Stimulated activated CD4-positive, alpha-beta T cell treated with anti-CD3 and anti-CD28 coated beads, Interleukin-2, amount 100 ng/mL, for 4 hours (primary cell): ENCODE measurements at regions not wholly inside any gene's neighbourhood (a gene's known extent, or its start where the extent isn't known, plus 50 kb on each side); places are given as distances from the start of the nearest gene placed in this dataset.
"Not testable (repeated sequence)": the region's sequence is repeated elsewhere in the genome, so short reads cannot be mapped to it uniquely, and the experiment has no call there.

Source experiments
- DNase-seq: peaks from one replicate; pipeline ENCODE4 v3.0.0-alpha.2; 2020; ENCODE audit warnings: low read depth

DNA sequence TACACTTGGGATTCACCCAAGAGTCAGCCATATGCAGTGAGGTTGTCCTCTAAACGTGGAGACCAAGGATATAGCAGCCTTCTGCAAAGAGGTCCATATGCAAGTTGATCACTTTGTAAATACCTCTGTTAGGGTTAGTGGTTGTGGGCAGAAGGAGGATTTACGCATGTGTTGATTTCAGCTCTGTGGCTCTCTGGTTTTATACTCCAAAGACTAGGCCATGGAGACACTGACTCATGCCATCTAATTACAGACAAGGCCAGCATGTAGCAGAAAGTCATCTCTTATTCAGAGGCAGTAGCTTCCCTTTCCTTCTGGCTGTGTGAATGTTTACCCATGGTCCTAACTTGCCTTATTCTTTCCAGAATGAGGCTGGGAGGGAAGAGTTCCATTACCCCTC, 140.9 kb upstream of the GOLGA6L4 start:
- not testable (repeated sequence) for DNase-seq

DNA sequence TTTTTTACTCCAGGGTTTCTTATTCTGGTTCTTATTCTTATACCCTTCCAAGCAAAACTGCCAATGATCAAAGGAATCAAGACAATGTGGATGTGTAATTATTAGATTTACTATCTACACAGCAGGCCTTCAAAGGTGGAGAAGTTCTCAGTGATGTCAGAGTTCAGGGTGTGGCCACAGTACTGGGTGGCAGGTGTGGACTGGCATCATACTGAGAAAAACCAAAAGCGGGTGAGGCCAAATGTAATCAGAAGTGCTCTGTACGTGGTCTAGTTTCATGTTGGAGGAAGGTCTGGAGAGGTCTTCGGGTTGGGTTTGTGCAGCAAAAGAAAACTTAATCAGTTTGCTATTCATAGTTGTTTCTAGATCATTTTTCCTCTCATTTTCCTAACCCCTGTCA, 138.5 kb upstream of the GOLGA6L4 start:
- DNase-seq: not testable (repeated sequence)

DNA sequence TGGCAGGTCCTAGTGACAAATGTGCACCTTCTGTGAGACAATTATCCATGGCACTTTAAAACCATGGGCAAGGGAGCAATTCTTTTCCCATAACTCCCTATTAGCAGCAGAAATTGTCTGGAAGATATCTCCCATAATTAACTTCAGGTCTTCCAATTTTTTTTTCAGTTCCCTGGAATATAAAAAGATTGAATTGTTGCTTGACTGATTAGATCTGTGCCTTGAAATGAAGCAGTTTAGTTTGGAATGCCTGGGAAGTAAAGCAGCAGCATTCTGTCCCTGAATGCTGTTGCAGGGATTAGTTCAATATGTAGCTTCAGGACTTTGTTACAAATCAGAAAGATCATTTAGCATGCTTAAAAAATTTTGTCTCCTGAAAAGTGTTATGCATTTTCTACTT, 137.0 kb upstream of the GOLGA6L4 start:
- DNase-seq: no peak

DNA sequence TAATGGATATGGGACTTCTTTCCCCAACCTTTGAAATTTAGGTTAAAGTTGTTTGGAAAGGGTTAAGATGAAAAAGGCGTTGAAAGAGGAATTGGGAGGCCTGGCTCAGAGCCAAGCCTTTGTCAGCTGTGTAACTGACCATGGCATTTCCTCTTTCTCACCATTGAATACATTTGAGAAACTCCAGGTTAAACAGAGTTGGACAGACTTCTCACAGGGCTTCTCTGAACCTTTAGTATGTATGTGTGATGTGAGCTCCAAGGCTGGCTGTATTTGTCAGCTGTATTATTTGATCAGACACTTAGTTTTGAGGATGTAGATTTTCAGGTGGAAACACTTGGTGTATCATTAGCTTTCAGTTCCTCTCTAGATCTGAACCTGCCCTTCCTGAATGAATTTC, 136.4 kb upstream of the GOLGA6L4 start:
- no peak for DNase-seq

- no peak for DNase-seq
Measured at GRCh38 chr15:84103345-84103744, 132.2 kb upstream of the GOLGA6L4 start.

DNA sequence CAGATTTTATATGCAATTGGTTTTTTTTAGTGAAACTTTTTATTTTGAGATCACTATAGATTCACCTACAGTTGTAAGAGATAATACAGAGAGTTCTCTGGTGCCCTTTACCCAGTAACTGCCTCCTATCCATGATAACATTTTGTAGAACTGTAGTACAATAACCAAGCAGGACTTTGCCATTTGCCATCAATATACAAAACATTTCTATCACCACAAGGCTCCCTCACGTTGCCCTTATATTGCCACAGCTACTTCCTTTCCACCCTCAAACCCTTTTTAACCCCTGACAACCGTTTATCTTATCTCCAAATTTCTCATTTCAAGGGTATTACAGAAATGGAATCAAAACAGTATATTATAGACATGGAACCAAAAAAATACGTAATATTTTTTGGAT, 130.7 kb upstream of the GOLGA6L4 start:
- DNase-seq: no peak

GRCh38 chr15:84108728-84109127, 126.8 kb upstream of the GOLGA6L4 start:
- DNase-seq: no peak

DNA sequence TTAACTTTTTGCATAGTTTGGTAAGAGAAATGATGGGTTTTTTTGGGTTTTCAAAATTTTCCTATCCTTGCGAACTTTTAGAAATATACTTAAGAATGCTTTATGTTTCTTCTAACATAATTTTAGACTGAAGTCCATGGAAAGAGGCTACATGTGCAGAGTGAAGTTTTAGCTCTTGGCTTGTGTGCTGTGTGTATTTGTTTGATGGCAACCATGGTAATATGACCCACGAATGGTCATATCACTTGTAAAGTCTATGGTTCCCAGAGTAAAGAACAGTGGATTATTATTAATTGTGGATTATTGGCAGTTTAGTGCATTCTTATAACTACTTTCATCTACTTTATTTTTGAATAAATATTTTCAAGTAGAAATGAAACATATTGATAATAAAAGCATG, 124.0 kb upstream of the GOLGA6L4 start:
- no peak for DNase-seq

- DNase-seq: no peak
Measured at GRCh38 chr15:84112025-84112424, 123.5 kb upstream of the GOLGA6L4 start.

DNA sequence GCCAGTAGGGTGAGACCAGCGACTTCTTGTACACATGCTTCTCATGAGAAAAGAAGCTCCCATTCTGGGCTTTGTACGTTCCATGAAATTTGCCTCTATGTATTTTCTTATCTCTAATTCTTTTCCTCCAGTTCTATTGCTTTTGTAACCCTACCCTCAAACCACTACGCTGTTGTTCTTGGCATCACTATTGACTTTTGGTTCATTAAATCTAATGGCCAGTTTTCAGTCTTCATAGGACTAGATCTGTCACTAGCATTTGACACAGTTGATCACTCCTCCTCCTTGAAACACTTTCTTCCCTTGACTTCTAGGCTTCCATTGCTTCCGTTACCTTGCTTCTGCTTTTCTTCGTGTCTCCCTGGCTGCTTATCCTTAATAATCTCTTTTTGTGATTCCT, 121.7 kb upstream of the GOLGA6L4 start:
- no peak for DNase-seq

GRCh38 chr15:84114680-84115079, 120.9 kb upstream of the GOLGA6L4 start:
- not testable (repeated sequence) for DNase-seq

- not testable (repeated sequence) for DNase-seq
Measured at GRCh38 chr15:84119351-84119750, 116.2 kb upstream of the GOLGA6L4 start.

DNA sequence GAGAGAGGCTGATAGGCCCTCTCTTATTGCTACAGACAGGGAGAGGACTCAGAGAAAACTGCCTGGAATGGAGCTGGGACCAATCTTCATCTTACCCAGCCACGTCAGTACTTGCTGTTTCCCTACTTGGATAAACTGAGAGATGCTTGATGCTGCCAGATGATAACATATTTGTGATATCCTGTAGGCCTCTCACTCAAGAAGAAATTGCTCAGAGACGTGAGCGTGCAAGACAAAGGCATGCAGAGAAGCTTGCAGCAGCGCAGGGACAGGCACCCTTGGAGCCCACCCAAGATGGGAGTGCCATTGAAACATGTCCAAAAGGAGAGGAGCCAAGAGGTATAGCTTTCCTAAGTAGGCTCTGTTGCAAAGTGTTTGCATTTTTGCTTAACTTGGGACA, 114.7 kb upstream of the GOLGA6L4 start:
- DNase-seq: not testable (repeated sequence)

DNA sequence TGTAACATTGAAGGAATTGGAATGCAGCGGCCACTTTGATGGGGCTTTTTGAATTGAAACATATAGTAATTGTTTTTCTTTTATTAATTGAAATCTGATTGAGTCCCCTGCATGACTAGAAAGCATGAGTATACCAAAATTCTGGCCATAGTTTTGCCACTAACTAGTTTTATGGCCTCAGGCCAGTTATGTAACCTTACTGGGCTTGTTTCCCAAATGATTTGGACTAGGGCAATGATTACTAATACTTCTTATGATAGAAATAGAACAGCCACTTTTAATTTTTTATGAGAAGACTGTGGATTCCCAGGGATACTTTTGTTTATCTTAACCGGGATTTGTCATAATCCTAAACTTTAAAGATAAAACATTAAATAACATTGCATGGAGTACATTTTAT, 106.9 kb upstream of the GOLGA6L4 start:
- DNase-seq: not testable (repeated sequence)

- DNase-seq: not testable (repeated sequence)
Measured at GRCh38 chr15:84130098-84130831, 105.3 kb upstream of the GOLGA6L4 start.

GRCh38 chr15:84135931-84136456, 99.6 kb upstream of the GOLGA6L4 start:
- not testable (repeated sequence) for DNase-seq

- DNase-seq: peak; percentile 60
Measured at GRCh38 chr15:84142888-84143337, 92.7 kb upstream of the GOLGA6L4 start.

GRCh38 chr15:84143753-84144314, 91.7 kb upstream of the GOLGA6L4 start:
- DNase-seq: no peak

- DNase-seq: not testable (repeated sequence)
Measured at GRCh38 chr15:84144946-84145345, 90.6 kb upstream of the GOLGA6L4 start.

DNA sequence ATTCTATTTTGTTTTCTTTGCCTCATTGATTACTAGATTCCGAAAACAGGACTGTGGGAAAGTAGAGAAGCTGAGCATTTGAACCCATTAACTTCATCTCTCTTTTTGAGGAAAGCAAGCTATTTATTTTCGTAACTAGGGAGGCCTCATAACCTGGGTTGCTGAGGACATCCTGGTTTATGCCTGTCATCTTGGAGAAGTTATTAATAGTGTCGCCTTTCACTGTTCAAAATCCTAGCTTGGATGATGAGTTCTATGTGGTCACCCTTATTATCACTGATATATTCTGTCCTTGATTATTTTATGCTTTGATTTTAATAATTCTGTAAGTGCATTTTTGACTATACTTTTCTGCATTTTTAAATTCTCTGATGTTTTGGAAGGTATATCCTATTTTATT, 89.3 kb upstream of the GOLGA6L4 start:
- not testable (repeated sequence) for DNase-seq

DNA sequence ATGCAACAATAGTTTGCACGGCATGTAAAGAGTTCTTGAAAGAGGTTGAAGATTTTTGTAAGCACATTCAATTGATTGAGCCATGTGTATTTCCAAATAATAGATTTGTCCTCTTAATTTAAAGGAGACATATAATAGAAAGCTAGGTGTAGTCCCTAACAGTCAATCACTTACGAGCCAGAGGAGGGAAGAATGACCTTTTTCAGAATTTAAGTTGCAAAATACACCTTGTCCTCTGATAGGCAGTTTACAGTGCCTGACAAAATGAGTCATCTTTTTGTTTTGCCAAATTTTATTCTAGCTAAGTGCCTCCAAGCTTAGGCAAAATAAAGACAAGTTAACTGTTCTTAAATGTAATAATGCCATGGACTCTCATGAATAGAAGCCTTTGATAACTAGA, 88.3 kb upstream of the GOLGA6L4 start:
- not testable (repeated sequence) for DNase-seq

DNA sequence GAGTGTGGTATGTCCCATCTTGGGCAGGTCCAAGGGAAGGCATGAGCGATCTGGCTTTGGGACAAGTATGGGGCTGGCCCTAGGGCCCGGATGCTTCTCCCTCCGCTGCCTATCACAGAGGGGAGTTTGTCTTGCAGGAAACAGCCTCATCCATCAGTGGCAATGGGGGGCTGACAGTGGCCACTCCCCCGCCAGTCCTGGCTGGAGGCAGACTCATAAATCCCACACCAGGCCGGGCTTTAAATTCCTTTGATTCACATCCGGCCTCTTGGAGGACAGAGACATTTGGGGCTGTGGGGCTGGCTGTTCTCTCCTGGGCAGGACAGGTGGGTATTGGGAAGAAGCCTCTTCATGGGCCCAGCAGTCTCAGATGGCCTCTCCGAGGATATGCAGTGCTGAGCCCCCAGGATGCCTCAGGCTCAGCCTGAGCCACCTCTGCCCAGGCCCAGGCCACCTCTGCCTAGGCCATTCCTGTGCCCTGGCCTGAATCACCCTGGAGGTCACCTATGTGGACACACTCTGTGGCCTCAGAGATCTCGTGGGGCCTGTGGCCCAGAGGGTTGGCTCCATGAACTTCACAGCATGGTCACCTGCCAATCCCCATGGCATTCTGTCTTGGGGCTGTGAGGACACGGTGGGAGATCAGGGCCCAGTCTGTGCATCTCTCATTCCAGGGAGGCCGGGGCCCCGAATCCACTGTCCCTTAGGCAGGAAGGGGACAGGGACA, 84.2 kb upstream of the GOLGA6L4 start:
- no peak for DNase-seq
